ENCODE measurements at regions not wholly inside any gene's neighbourhood (a gene's known extent, or its start where the extent isn't known, plus 50 kb on each side); places are given as distances from the start of the nearest gene placed in this dataset.

- DNase-seq = no peak
- Histone ChIP-seq H3K4me1 (no peaks in the 10 kb centered on the region), H3K9ac (ENCODE audit: low read depth in 2 of 2, low read length in 2 of 2) (no peak overlapping the region), H3K27ac (no peak overlapping the region), H3K4me3 (no peak overlapping the region), H3K36me3 (no peaks in the 10 kb centered on the region), H3K9me3 (no peaks in the 10 kb centered on the region), H3K27me3 (no peaks in the 10 kb centered on the region)
- intact Hi-C loops (cut with DNase I) = no loop called here
- TF ChIP-seq, protein P1, sequence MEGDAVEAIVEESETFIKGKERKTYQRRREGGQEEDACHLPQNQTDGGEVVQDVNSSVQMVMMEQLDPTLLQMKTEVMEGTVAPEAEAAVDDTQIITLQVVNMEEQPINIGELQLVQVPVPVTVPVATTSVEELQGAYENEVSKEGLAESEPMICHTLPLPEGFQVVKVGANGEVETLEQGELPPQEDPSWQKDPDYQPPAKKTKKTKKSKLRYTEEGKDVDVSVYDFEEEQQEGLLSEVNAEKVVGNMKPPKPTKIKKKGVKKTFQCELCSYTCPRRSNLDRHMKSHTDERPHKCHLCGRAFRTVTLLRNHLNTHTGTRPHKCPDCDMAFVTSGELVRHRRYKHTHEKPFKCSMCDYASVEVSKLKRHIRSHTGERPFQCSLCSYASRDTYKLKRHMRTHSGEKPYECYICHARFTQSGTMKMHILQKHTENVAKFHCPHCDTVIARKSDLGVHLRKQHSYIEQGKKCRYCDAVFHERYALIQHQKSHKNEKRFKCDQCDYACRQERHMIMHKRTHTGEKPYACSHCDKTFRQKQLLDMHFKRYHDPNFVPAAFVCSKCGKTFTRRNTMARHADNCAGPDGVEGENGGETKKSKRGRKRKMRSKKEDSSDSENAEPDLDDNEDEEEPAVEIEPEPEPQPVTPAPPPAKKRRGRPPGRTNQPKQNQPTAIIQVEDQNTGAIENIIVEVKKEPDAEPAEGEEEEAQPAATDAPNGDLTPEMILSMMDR (IDR thresholded peaks at IDR 0.05) = no peak
These were observed 138.6 kb upstream of the TSLP start for GRCh38 chr5:110932755-110933488.

DNA sequence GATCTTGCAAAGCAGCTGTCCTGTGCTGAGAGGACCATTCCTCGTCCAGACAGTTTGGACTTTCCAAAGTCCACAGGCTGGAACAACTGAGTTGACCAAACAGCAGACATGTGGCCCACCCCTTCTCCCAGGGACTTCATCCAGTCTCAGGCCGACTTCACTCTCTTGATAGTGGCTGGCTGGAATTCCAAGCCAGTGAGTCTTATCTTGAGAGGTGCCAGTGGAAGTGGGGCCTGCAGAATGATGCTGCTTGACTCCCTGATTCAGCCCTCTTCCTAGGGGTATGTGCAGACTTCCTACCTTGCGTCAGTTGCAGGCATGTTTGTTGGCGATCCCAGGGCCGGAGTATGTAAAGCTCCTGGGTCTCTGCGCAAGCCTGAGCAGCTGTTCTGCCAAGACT, 131.4 kb upstream of the TSLP start:
- TF ChIP-seq, protein P1 (IDR thresholded peaks at IDR 0.05) = no peak
- Histone ChIP-seq H3K9me3 (no peaks in the 10 kb centered on the region), H3K36me3 (no peaks in the 10 kb centered on the region), H3K27ac (no peak overlapping the region), H3K27me3 (no peaks in the 10 kb centered on the region), H3K4me1 (no peaks in the 10 kb centered on the region), H3K9ac (ENCODE audit: low read depth in 2 of 2, low read length in 2 of 2) (no peak overlapping the region), H3K4me3 (no peak overlapping the region)
- intact Hi-C loops (cut with DNase I) = no loop called here
- DNase-seq = no peak

- Histone ChIP-seq H3K27me3 (no peaks in the 10 kb centered on the region), H3K36me3 (no peaks in the 10 kb centered on the region), H3K27ac (no peak overlapping the region), H3K4me1 (no peaks in the 10 kb centered on the region), H3K4me3 (no peak overlapping the region), H3K9me3 (no peaks in the 10 kb centered on the region), H3K9ac (ENCODE audit: low read depth in 2 of 2, low read length in 2 of 2) (no peak overlapping the region)
- intact Hi-C loops (cut with DNase I) = no loop called here
- no peak for DNase-seq
- TF ChIP-seq, protein P1 (IDR thresholded peaks at IDR 0.05) = no peak
These were observed 125.6 kb upstream of the TSLP start for GRCh38 chr5:110945874-110946436.

DNA sequence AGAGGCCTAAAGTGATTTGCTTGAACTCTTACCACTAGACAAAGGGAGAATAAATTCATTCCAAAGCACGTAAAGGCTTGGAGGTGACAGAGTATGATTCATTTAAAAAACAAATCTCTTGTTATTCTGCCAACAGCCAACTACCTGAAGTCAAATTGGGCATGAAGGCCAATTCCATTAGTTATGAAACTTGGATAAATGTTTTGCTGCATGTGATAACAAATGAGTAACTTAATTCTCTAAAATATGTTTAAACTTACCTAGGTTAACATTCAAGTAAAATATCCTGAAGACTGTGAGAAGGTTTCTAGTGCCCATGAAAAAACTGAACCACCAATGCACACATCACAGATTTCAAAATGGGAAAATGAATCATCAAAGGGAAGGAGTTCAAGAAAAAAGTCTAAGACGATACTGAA, 120.1 kb upstream of the TSLP start:
- intact Hi-C loops (cut with DNase I) = no loop called here
- Histone ChIP-seq H3K27ac (no peak overlapping the region), H3K4me1 (no peaks in the 10 kb centered on the region), H3K4me3 (no peak overlapping the region), H3K27me3 (no peaks in the 10 kb centered on the region), H3K36me3 (no peaks in the 10 kb centered on the region), H3K9ac (ENCODE audit: low read depth in 2 of 2, low read length in 2 of 2) (no peak overlapping the region), H3K9me3 (no peaks in the 10 kb centered on the region)
- no peak for DNase-seq
- TF ChIP-seq, protein P1 (IDR thresholded peaks at IDR 0.05) = no peak

DNA sequence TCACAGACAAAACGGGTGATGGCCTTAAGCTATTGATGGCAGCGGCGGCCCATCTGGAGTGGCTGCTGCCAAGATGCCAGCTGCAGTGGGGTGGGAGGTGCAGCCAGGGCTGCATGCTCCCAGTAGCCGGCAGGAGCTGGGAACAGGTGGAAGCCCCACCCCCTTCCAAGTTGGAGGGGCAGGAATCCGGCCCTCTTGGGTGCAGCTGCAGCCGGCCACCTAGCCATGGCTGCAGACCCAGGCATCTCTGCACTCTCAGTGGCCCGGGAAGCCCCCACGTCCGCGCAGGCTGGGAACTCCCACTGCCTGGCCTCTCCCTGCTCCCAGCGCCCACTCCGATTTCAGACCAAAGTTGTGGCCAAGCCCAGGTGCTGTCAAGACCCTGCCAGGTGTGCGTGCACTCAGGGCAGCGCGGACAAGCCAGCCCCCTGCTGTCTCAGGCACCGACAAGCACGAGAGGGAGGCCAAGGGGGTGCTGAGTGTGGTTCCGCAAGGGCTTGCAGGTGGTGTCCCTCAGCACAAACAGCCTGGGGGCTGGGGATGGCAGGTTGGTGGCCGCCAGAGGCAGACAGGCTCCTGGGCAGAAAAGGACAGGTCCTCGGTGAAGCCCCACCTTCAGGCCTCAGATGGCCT, 115.1 kb upstream of the TSLP start:
- Histone ChIP-seq H3K27ac (no peak overlapping the region), H3K9me3 (no peaks in the 10 kb centered on the region), H3K4me3 (no peak overlapping the region), H3K27me3 (no peaks in the 10 kb centered on the region), H3K36me3 (no peaks in the 10 kb centered on the region), H3K4me1 (no peaks in the 10 kb centered on the region), H3K9ac (ENCODE audit: low read depth in 2 of 2, low read length in 2 of 2) (no peak overlapping the region)
- intact Hi-C loops (cut with DNase I) = no loop called here
- DNase-seq = no peak
- TF ChIP-seq, protein P1 (IDR thresholded peaks at IDR 0.05) = no peak

All from colonic mucosa (tissue), 4 donors.